Ascending aorta (tissue), 2 donors: ENCODE measurements at regions not wholly inside any gene's neighbourhood (a gene's known extent, or its start where the extent isn't known, plus 50 kb on each side); places are given as distances from the start of the nearest gene placed in this dataset.
A peak's percentile ranks its signal among the peaks of the same experiment; 100 is the strongest.
"Not testable (repeated sequence)": the region's sequence is repeated elsewhere in the genome, so short reads cannot be mapped to it uniquely, and the experiment has no call there.

ENCODE experiments used
- DNase-seq, 2 donors: peaks; one replicate each; pipeline ENCODE4 v3.0.0-alpha.2; 2019; ENCODE audit warnings: low spot score in 2 of 2
- H3K27ac ChIP-seq, 2 donors: fragments of 200-600 bp; sonication (generic); one replicate each; pipeline ENCODE4 v1.5.1; 2016 to 2017; ENCODE audit warnings: mild to moderate bottlenecking in 1 of 2
- H3K27me3 ChIP-seq: fragments of 200-600 bp; sonication (generic); one replicate; pipeline ENCODE4 v1.5.1; 2017
- H3K36me3 ChIP-seq, 2 donors: fragments of 200-600 bp; sonication (generic); one replicate each; pipeline ENCODE4 v1.5.1; 2016
- H3K4me1 ChIP-seq, 2 donors: fragments of 200-600 bp; sonication (generic); one replicate each; pipeline ENCODE4 v1.5.1; 2016 to 2017; ENCODE audit warnings: mild to moderate bottlenecking in 1 of 2
- H3K4me3 ChIP-seq, 2 donors: fragments of 200-600 bp; sonication (generic); one replicate each; pipeline ENCODE4 v1.5.1; 2016 to 2017; ENCODE audit warnings: mild to moderate bottlenecking in 1 of 2
- H3K9me3 ChIP-seq, 2 donors: fragments of 200-600 bp; sonication (generic); one replicate each; pipeline ENCODE4 v1.5.1; 2016
- intact Hi-C: fragments of 100-400 bp; cut with DNase I; formaldehyde crosslinking; loops from one replicate; pipeline ENCODE4 v1.15.1; 2023
- TF ChIP-seq, protein P1 (sequence below), 3 experiments: fragments of 200-600 bp in 2 of 3; fragments of 450-650 bp in 1 of 3; sonication (generic) in 2 of 3; IDR thresholded peaks; one replicate each; pipeline ENCODE4 v1.5.1; 2016 to 2019; ENCODE audit warnings: antibody characterized with exemption in 3 of 3, mild to moderate bottlenecking in 1 of 3, moderate library complexity in 1 of 3

GRCh38 chr2:71962350-71962749, 185.3 kb downstream of the CYP26B1 start:
- TF ChIP-seq, protein P1, sequence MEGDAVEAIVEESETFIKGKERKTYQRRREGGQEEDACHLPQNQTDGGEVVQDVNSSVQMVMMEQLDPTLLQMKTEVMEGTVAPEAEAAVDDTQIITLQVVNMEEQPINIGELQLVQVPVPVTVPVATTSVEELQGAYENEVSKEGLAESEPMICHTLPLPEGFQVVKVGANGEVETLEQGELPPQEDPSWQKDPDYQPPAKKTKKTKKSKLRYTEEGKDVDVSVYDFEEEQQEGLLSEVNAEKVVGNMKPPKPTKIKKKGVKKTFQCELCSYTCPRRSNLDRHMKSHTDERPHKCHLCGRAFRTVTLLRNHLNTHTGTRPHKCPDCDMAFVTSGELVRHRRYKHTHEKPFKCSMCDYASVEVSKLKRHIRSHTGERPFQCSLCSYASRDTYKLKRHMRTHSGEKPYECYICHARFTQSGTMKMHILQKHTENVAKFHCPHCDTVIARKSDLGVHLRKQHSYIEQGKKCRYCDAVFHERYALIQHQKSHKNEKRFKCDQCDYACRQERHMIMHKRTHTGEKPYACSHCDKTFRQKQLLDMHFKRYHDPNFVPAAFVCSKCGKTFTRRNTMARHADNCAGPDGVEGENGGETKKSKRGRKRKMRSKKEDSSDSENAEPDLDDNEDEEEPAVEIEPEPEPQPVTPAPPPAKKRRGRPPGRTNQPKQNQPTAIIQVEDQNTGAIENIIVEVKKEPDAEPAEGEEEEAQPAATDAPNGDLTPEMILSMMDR (IDR thresholded peaks at IDR 0.05) = no peak
- H3K27ac ChIP-seq = no peak overlapping the region
- peaks cover 0 to 13% of the 10 kb centered on the region in 2 donors for H3K9me3 ChIP-seq
- no peaks in the 10 kb centered on the region for H3K27me3 ChIP-seq
- intact Hi-C loops = no loop called here
- H3K36me3 ChIP-seq = no peaks in the 10 kb centered on the region
- no peak overlapping the region for H3K4me3 ChIP-seq
- DNase-seq = no peak
- no peaks in the 10 kb centered on the region for H3K4me1 ChIP-seq

GRCh38 chr2:71961289-71962027, 186.2 kb downstream of the CYP26B1 start:
- H3K27me3 ChIP-seq = no peaks in the 10 kb centered on the region
- TF ChIP-seq, protein P1 (IDR thresholded peaks at IDR 0.05) = no peak
- intact Hi-C loops = no loop called here
- H3K9me3 ChIP-seq = peaks cover 0 to 19% of the 10 kb centered on the region in 2 donors
- H3K27ac ChIP-seq = no peak overlapping the region
- no peaks in the 10 kb centered on the region for H3K36me3 ChIP-seq
- no peak overlapping the region for H3K4me3 ChIP-seq
- H3K4me1 ChIP-seq = no peaks in the 10 kb centered on the region
- no peak for DNase-seq

GRCh38 chr2:71959494-71959893, 188.2 kb downstream of the CYP26B1 start:
- intact Hi-C loops = no loop called here
- DNase-seq = no peak
- Histone ChIP-seq H3K4me3 (no peak overlapping the region), H3K9me3 (peaks cover 0 to 19% of the 10 kb centered on the region in 2 donors), H3K27me3 (no peaks in the 10 kb centered on the region), H3K27ac (no peak overlapping the region), H3K36me3 (no peaks in the 10 kb centered on the region), H3K4me1 (no peaks in the 10 kb centered on the region)
- TF ChIP-seq, protein P1 (IDR thresholded peaks at IDR 0.05) = no peak

- H3K4me3 ChIP-seq, H3K27ac ChIP-seq, H3K36me3 ChIP-seq, intact Hi-C loops, H3K27me3 ChIP-seq, DNase-seq, H3K4me1 ChIP-seq: not testable (repeated sequence)
- peaks cover 0 to 19% of the 10 kb centered on the region in 2 donors for H3K9me3 ChIP-seq
Measured at GRCh38 chr2:71958426-71958825, 189.2 kb downstream of the CYP26B1 start.

DNA sequence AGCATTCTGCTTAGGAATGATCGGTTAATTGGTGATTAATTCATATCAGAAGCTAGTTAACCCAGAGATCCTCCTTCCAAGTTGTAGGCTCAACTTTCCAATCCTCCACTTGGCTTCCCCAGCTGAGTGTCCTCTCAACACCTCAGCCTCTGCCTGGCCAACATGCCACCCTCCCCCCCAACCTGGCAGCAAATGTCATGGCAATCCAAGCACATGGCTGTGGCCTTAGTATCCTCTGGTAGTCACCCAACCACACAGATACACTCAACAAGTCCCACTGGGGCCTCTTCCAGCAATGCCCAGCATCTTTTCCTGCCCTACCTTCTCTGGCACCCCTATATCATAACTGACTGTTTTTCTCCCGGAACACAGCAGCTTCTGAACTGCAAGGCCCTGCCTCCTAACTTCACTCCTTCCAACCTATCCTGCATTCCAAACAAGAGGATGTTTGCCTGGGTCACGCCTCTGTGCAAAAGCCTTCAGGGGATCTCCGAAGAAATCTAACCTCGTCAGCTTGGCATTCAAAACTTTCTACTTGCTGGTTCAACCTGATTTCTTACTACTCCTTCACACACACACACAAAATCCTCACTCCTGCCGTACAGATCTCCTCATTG, 195.0 kb downstream of the CYP26B1 start:
- DNase-seq = no peak
- no peak overlapping the region for H3K27ac ChIP-seq
- H3K4me1 ChIP-seq = no peaks in the 10 kb centered on the region
- H3K4me3 ChIP-seq = no peak overlapping the region
- no peaks in the 10 kb centered on the region for H3K27me3 ChIP-seq
- no peaks in the 10 kb centered on the region for H3K36me3 ChIP-seq
- intact Hi-C loops = no loop called here
- peaks cover 0 to 9% of the 10 kb centered on the region in 2 donors for H3K9me3 ChIP-seq
- TF ChIP-seq, protein P1 (IDR thresholded peaks at IDR 0.05) = no peak

DNA sequence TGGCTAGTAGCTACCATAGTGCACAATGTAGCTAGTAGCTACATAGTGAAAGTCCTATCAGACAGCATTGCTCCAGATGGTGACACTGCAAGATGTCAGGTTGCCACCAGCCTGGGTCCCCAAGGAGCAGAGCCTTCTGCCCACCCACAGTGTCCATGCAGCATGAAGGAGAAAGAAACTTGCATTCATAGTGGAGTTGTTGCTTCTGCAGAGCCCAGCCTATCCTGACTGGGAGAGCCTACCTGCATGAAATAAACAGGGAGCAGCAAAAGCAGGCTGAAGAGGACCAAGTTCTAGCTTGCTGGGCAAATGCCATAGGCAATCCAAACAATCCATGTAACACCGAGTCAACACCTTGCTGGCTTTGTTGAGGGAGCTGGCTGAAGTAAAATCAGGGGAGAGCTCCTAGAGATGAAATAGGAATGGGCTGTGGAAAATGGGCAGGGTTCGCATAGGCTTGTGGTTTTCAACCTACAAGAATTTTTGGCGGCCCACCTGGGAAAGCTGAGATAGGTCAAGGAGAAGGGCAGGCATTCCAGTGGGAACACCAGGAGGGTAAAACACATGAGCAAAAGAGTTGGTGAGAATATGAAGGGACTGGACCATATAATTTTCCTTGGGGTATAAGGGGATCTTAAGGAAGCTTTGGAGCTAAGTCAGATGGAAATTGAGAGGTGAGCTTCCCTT, 195.8 kb downstream of the CYP26B1 start:
- peaks cover 0 to under 1% of the 10 kb centered on the region in 2 donors for H3K9me3 ChIP-seq
- DNase-seq = no peak
- H3K4me1 ChIP-seq = no peaks in the 10 kb centered on the region
- no peaks in the 10 kb centered on the region for H3K36me3 ChIP-seq
- no peaks in the 10 kb centered on the region for H3K27me3 ChIP-seq
- TF ChIP-seq, protein P1 (IDR thresholded peaks at IDR 0.05) = no peak
- H3K4me3 ChIP-seq = no peak overlapping the region
- intact Hi-C loops = no loop called here
- H3K27ac ChIP-seq = peak overlapping the region in 1 of 2 donors; percentile 8
